AG09319 (cell line): ENCODE measurements at regions not wholly inside any gene's neighbourhood (a gene's known extent, or its start where the extent isn't known, plus 50 kb on each side); places are given as distances from the start of the nearest gene placed in this dataset.

Experiments used
- DNase-seq: peaks from one replicate; pipeline ENCODE4 v3.0.0-alpha.2; 2010; ENCODE audit warnings: low read depth; ENCODE audit errors: extremely low read depth
- CTCF ChIP-seq: IDR thresholded peaks from 2 replicates; pipeline ENCODE4 v1.5.1; 2011; ENCODE audit warnings: low read depth, mild to moderate bottlenecking, inconsistent platforms, low read length, moderate library complexity

- no peak for TF ChIP-seq CTCF
- no peak for DNase-seq
Measured at GRCh38 chr2:20138696-20139095, 86.2 kb downstream of the SDC1 start.

GRCh38 chr2:20137884-20138283 lies 86.5 kb upstream of the LAPTM4A start:
- TF ChIP-seq CTCF, result no peak
- no peak for DNase-seq

GRCh38 chr2:20137131-20137571 lies 85.7 kb upstream of the LAPTM4A start:
- TF ChIP-seq CTCF, result no peak
- no peak for DNase-seq

GRCh38 chr2:20136149-20136548 lies 84.7 kb upstream of the LAPTM4A start:
- DNase-seq, result no peak
- TF ChIP-seq CTCF, result no peak

- peak; percentile 35 for DNase-seq
- peak; percentile 96 for TF ChIP-seq CTCF
Measured at GRCh38 chr2:20135631-20136050, 84.2 kb upstream of the LAPTM4A start.

- DNase-seq, result no peak
- TF ChIP-seq CTCF, result no peak
Measured at GRCh38 chr2:20132990-20133535, 81.6 kb upstream of the LAPTM4A start.

GRCh38 chr2:20130821-20131645 lies 79.6 kb upstream of the LAPTM4A start:
- no peak for DNase-seq

More at GRCh38 chr2:20130821-20131645, 79.6 kb upstream of the LAPTM4A start:
- no peak for TF ChIP-seq CTCF
